GM12878 (cell line): ENCODE measurements at regions not wholly inside any gene's neighbourhood (a gene's known extent, or its start where the extent isn't known, plus 50 kb on each side); places are given as distances from the start of the nearest gene placed in this dataset.

Source experiments
- ATAC-seq: fragments of 200-7000 bp; cut with Tn5 transposase; 3 replicates; pipeline ENCODE4 v1.9.1; 2020; ENCODE audit warnings: mild to moderate bottlenecking, moderate library complexity
- BruUV-seq: library from RNA; stranded (reverse); fragments of 400-500 nt; replicated peaks from 2 replicates; lab custom pipeline; 2021; lab: Mats Ljungman, UMichigan
- CTCF ChIA-PET: fragments of 300-600 bp; sonication (Branson Sonifier 250); formaldehyde crosslinking; extraction: SDS; loops from one replicate; lab custom pipeline; 2021; ENCODE audit warnings: inconsistent platforms; lab: Yijun Ruan, JAX
- POLR2A ChIA-PET: fragments of 350-600 bp; formaldehyde crosslinking; extraction: SDS; loops from one replicate; lab custom pipeline; 2021; ENCODE audit warnings: inconsistent platforms; lab: Charles Lee
- RAD21 ChIA-PET: fragments of 300-600 bp; sonication (Branson Sonifier 250); formaldehyde crosslinking; loops from one replicate; lab custom pipeline; 2023; ENCODE audit warnings: antibody characterized with exemption; ENCODE audit not compliant: unreplicated experiment; lab: Charles Lee
- SMC1A ChIA-PET: fragments of 300-600 bp; sonication (Branson Sonifier 250); formaldehyde crosslinking; loops from one replicate; lab custom pipeline; 2023; ENCODE audit not compliant: unreplicated experiment, uncharacterized antibody; lab: Charles Lee
- DNase-seq: peaks from one replicate; pipeline ENCODE4 v3.0.0-alpha.2; 2011; ENCODE audit warnings: low read depth, low spot score
- FAIRE-seq: peaks from 3 replicates; lab custom pipeline; 2011; peaks lifted over from hg19 to GRCh38; lab: Jason Lieb, UNC
- H2AFZ ChIP-seq: 2 replicates; pipeline ENCODE4 v1.6.0; 2011; ENCODE audit warnings: low read depth, low read length, control low read depth; ENCODE audit not compliant: control insufficient read depth
- H3K27ac ChIP-seq: 2 replicates; pipeline ENCODE4 v1.5.1; 2011; ENCODE audit warnings: control low read depth; ENCODE audit not compliant: control insufficient read depth, insufficient read depth
- H3K27me3 ChIP-seq, 2 experiments: replicated peaks in 1 of 2; 2 replicates each; pipeline versions ENCODE4 v1.6.0 to v1.6.1; 2011; ENCODE audit warnings: low read length in 1 of 2; ENCODE audit not compliant: control insufficient read depth in 2 of 2, insufficient read depth in 2 of 2
- H3K36me3 ChIP-seq, 2 experiments: 2 replicates each; pipeline ENCODE4 v1.5.1; 2011; ENCODE audit warnings: low read length in 1 of 2; ENCODE audit not compliant: control insufficient read depth in 2 of 2, insufficient read depth in 2 of 2
- H3K4me1 ChIP-seq: 2 replicates; pipeline ENCODE4 v1.6.1; 2011; ENCODE audit warnings: mild to moderate bottlenecking, low read length, moderate library complexity, mixed read lengths; ENCODE audit not compliant: control insufficient read depth, insufficient read depth
- H3K4me2 ChIP-seq: 2 replicates; pipeline ENCODE4 v1.6.0; 2011; ENCODE audit warnings: control low read depth; ENCODE audit not compliant: control insufficient read depth, insufficient read depth
- H3K4me3 ChIP-seq: fragments of 200-600 bp; sonication (generic); 2 replicates; pipeline ENCODE4 v1.5.1; 2016
- H3K79me2 ChIP-seq: 2 replicates; pipeline ENCODE4 v1.6.0; 2011; ENCODE audit warnings: low read length; ENCODE audit not compliant: control insufficient read depth, insufficient read depth
- H3K9ac ChIP-seq: 2 replicates; pipeline ENCODE4 v1.8.0; 2011; ENCODE audit warnings: low read length, control low read depth, mixed read lengths; ENCODE audit not compliant: control insufficient read depth, insufficient read depth
- H3K9me3 ChIP-seq: replicated peaks from 3 replicates; pipeline ENCODE4 v1.5.1; 2011; ENCODE audit warnings: mild to moderate bottlenecking, low read length; ENCODE audit not compliant: control insufficient read depth, insufficient read depth
- H4K20me1 ChIP-seq: 2 replicates; pipeline ENCODE4 v1.6.0; 2011; ENCODE audit not compliant: control insufficient read depth, insufficient read depth
- ATF7 ChIP-seq: fragments of 450-650 bp; IDR thresholded peaks from 2 replicates; pipeline ENCODE4 v1.6.1; 2016; ENCODE audit warnings: low read depth, mild to moderate bottlenecking
- EP300 ChIP-seq, 2 experiments: fragments of 150-350 bp in 1 of 2; IDR thresholded peaks; 2 replicates each; pipeline ENCODE4 v1.6.1; 2011 to 2012; ENCODE audit warnings: low read depth in 2 of 2, low read length in 2 of 2, borderline replicate concordance in 1 of 2, improper control_type of control experiment in 1 of 2, inconsistent platforms in 1 of 2; ENCODE audit not compliant: control insufficient read depth in 1 of 2
- FOS ChIP-seq: IDR thresholded peaks from 3 replicates; pipeline ENCODE4 v1.6.1; 2011; ENCODE audit warnings: borderline replicate concordance; ENCODE audit not compliant: insufficient read length; ENCODE audit errors: extremely low read depth
- FOXK2 ChIP-seq: fragments of 450-650 bp; IDR thresholded peaks from 2 replicates; pipeline ENCODE4 v1.6.1; 2017; ENCODE audit warnings: mild to moderate bottlenecking, moderate library complexity
- HDAC2 ChIP-seq: fragments of 200-600 bp; sonication (generic); IDR thresholded peaks from 2 replicates; pipeline ENCODE4 v1.6.1; 2017
- KLF5 ChIP-seq: fragments of 450-650 bp; IDR thresholded peaks from 2 replicates; pipeline ENCODE4 v1.6.1; 2014; ENCODE audit warnings: mild to moderate bottlenecking; ENCODE audit not compliant: partially characterized antibody
- POLR2AphosphoS5 ChIP-seq: IDR thresholded peaks from 2 replicates; pipeline ENCODE4 v1.6.1; 2011; ENCODE audit warnings: mild to moderate bottlenecking, low read length, inconsistent platforms
- RELA ChIP-seq: fragments of 450-650 bp; IDR thresholded peaks from 2 replicates; pipeline ENCODE4 v1.8.0; 2014; ENCODE audit warnings: borderline replicate concordance; ENCODE audit not compliant: partially characterized antibody
- TCF3 ChIP-seq: IDR thresholded peaks from 2 replicates; pipeline ENCODE4 v1.6.1; 2012; ENCODE audit warnings: low read depth, mild to moderate bottlenecking, low read length, borderline replicate concordance; ENCODE audit not compliant: insufficient read depth
- WGBS: methylation state at CpG from one replicate; pipeline ENCODE4 v1.1.6; 2016; ENCODE audit warnings: low lambda C conversion rate; ENCODE audit not compliant: insufficient replicate concordance, insufficient coverage; ENCODE audit errors: missing lambda C conversion rate; 5-methylcytosine and 5-hydroxymethylcytosine counted together
- in situ Hi-C: fragments of 300-500 bp; cut with MboI; formaldehyde crosslinking; loops from 9 replicates; pipeline ENCODE4 v1.14.3; 2018; ENCODE audit warnings: mixed read lengths
- intact Hi-C: fragments of 100-400 bp; cut with micrococcal nuclease; formaldehyde crosslinking; loops from one replicate; pipeline ENCODE4 v1.14.2; 2022; ENCODE audit not compliant: unreplicated experiment
- TF ChIP-seq, protein P1 (sequence below): fragments of 450-650 bp; formaldehyde crosslinking; IDR thresholded peaks from 2 replicates; pipeline ENCODE4 v1.5.0; 2022; ENCODE audit warnings: mild to moderate bottlenecking, missing genetic modification characterization

DNA sequence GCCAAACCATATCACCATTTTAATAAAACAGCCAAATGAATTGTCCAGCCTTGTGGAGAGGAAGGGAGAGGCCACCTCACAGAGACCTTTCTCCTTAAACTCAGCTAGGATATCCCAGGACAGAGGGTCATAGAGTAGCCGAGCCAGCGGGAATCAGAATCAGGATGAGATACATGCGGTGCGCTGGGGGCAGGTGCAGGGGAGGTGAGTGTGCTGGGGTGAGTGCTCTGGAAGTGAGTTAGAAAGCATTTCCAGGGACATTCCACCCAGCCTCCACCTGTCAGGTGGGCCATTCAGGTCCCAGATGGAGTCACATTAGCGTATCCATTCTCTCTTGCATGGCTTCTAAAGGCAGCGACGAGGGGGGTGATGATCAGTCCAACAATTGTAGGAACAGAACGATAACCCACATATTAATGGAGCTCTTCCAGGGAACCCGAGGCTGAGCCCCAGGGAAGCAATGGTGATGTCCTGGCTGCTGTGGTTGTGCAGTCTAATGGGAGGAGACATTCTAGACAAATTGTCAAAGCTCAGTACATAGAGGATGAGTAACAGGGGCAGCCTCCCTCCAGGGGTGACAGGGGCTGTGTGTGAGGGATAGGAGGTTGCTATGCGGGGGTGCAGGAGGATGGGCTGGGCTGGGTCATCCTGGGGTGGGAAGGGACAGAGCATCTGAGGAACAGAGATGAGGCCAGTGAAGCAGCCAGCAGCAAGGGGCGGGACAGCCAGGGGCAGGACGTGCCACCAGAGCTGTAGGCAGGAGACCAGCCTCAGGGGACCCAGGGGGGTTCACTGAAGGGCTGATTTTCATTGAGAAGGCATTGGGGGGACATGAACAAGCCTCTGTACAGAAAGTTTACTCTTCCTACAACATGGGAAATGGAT, 88.7 kb upstream of the FRMD1 start:
- no peak overlapping the region for H3K4me3 ChIP-seq
- no peak overlapping the region for H3K9ac ChIP-seq
- no peak overlapping the region for H2AFZ ChIP-seq
- ChIA-PET RAD21 (no interaction called here), SMC1A (no interaction called here), POLR2A (no interaction called here), CTCF (no interaction called here)
- no TSS peak for BruUV-seq
- peaks cover 2% of the 10 kb centered on the region; the same call in 1 of the 3 replicates for H3K9me3 ChIP-seq
- 46% methylated on average over 12 of the region's 12 CpGs for WGBS
- DNase-seq (no peak), ATAC-seq (no peak), FAIRE-seq (no peak)
- no peak overlapping the region for H3K4me2 ChIP-seq
- H3K79me2 ChIP-seq = no peaks in the 10 kb centered on the region
- no peaks in the 10 kb centered on the region for H4K20me1 ChIP-seq
- intact Hi-C loops (no loop called here), in situ Hi-C loops (no loop called here)
- no peak overlapping the region for H3K27ac ChIP-seq
- no peaks in the 10 kb centered on the region for H3K36me3 ChIP-seq
- no peaks in the 10 kb centered on the region for H3K4me1 ChIP-seq
- TF ChIP-seq ATF7 = no peak
- no peak for TF ChIP-seq RELA
- TF ChIP-seq, protein P1, sequence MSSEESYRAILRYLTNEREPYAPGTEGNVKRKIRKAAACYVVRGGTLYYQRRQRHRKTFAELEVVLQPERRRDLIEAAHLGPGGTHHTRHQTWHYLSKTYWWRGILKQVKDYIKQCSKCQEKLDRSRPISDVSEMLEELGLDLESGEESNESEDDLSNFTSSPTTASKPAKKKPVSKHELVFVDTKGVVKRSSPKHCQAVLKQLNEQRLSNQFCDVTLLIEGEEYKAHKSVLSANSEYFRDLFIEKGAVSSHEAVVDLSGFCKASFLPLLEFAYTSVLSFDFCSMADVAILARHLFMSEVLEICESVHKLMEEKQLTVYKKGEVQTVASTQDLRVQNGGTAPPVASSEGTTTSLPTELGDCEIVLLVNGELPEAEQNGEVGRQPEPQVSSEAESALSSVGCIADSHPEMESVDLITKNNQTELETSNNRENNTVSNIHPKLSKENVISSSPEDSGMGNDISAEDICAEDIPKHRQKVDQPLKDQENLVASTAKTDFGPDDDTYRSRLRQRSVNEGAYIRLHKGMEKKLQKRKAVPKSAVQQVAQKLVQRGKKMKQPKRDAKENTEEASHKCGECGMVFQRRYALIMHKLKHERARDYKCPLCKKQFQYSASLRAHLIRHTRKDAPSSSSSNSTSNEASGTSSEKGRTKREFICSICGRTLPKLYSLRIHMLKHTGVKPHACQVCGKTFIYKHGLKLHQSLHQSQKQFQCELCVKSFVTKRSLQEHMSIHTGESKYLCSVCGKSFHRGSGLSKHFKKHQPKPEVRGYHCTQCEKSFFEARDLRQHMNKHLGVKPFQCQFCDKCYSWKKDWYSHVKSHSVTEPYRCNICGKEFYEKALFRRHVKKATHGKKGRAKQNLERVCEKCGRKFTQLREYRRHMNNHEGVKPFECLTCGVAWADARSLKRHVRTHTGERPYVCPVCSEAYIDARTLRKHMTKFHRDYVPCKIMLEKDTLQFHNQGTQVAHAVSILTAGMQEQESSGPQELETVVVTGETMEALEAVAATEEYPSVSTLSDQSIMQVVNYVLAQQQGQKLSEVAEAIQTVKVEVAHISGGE (CRISPR knock-in tag) = no peak
- no peak for TF ChIP-seq KLF5
- TF ChIP-seq HDAC2 = no peak
- no peak for TF ChIP-seq FOS
- no peak for TF ChIP-seq TCF3
- no peak for TF ChIP-seq FOXK2
- no peak for TF ChIP-seq EP300 (IDR thresholded peaks at IDR 0.05; ENCODE audit: borderline replicate concordance in 1 of 2, control insufficient read depth in 1 of 2, low read depth in 2 of 2, low read length in 2 of 2)
- TF ChIP-seq POLR2AphosphoS5 = no peak
- H3K27me3 ChIP-seq = no peaks in the 10 kb centered on the region
